ENCODE measurements at regions not wholly inside any gene's neighbourhood (a gene's known extent, or its start where the extent isn't known, plus 50 kb on each side); places are given as distances from the start of the nearest gene placed in this dataset.

GRCh38 chr22:22825213-22825593, 62.4 kb upstream of the IGLL5 start:
- DNase-seq: no peak

GRCh38 chr22:22827187-22827939, 60.3 kb upstream of the IGLL5 start:
- no peak for DNase-seq

- no peak for DNase-seq
These were observed 57.4 kb upstream of the IGLL5 start for GRCh38 chr22:22830193-22830592.

GRCh38 chr22:22830957-22831688, 56.5 kb upstream of the IGLL5 start:
- no peak for DNase-seq

GRCh38 chr22:22833059-22833458, 54.6 kb upstream of the IGLL5 start:
- no peak for DNase-seq

- no peak for DNase-seq
These were observed 54.1 kb upstream of the IGLL5 start for GRCh38 chr22:22833488-22833887.

- no peak for DNase-seq
These were observed 53.4 kb upstream of the IGLL5 start for GRCh38 chr22:22834204-22834603.

- DNase-seq: no peak
These were observed 52.8 kb upstream of the IGLL5 start for GRCh38 chr22:22834783-22835182.

GRCh38 chr22:22835242-22835641, 52.4 kb upstream of the IGLL5 start:
- no peak for DNase-seq

- no peak for DNase-seq
These were observed 51.8 kb upstream of the IGLL5 start for GRCh38 chr22:22835771-22836291.

GRCh38 chr22:22836635-22837034, 51.0 kb upstream of the IGLL5 start:
- DNase-seq: no peak

Measured in SW 1271 (cell line).